Suprapubic skin (tissue), 4 donors: ENCODE measurements at regions not wholly inside any gene's neighbourhood (a gene's known extent, or its start where the extent isn't known, plus 50 kb on each side); places are given as distances from the start of the nearest gene placed in this dataset.

ENCODE experiments used
- POLR2A ChIP-seq, 2 donors: fragments of 450-650 bp; IDR thresholded peaks; one replicate each; pipeline ENCODE4 v1.6.1; 2017; ENCODE audit warnings: antibody characterized with exemption in 2 of 2, mild to moderate bottlenecking in 2 of 2, moderate library complexity in 2 of 2
- POLR2AphosphoS5 ChIP-seq, 3 donors: sonication (generic); formaldehyde crosslinking; IDR thresholded peaks; one replicate each; pipeline ENCODE4 v1.6.1; 2017; ENCODE audit warnings: antibody characterized with exemption in 3 of 3
- TF ChIP-seq, protein P1 (sequence below), 2 donors: fragments of 200-600 bp in 1 of 2; fragments of 450-650 bp in 1 of 2; sonication (generic) in 1 of 2; IDR thresholded peaks; one replicate each; pipeline ENCODE4 v1.5.1; 2016 to 2019; ENCODE audit warnings: antibody characterized with exemption in 2 of 2, mild to moderate bottlenecking in 1 of 2, moderate library complexity in 1 of 2

DNA sequence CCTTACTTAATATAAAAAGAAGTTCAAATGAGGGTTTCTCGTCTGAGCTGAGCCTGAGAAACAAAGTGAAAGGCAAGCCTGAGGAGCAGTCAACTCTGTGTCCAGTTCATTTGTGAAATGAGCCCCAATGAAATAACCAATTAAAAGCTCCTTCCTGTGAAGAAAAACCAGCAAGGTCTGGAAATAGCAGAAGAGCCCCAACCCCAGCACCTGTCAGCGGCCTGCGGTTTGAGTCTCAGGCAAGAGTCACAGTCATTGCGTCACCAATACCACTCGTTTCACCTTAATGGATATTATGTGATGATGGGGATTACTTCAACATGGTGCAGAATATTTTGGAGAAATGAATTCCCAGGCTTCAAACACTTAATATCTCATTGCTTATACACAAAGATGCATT is 211.3 kb upstream of the DPP6 start:
- TF ChIP-seq, protein P1, sequence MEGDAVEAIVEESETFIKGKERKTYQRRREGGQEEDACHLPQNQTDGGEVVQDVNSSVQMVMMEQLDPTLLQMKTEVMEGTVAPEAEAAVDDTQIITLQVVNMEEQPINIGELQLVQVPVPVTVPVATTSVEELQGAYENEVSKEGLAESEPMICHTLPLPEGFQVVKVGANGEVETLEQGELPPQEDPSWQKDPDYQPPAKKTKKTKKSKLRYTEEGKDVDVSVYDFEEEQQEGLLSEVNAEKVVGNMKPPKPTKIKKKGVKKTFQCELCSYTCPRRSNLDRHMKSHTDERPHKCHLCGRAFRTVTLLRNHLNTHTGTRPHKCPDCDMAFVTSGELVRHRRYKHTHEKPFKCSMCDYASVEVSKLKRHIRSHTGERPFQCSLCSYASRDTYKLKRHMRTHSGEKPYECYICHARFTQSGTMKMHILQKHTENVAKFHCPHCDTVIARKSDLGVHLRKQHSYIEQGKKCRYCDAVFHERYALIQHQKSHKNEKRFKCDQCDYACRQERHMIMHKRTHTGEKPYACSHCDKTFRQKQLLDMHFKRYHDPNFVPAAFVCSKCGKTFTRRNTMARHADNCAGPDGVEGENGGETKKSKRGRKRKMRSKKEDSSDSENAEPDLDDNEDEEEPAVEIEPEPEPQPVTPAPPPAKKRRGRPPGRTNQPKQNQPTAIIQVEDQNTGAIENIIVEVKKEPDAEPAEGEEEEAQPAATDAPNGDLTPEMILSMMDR (IDR thresholded peaks at IDR 0.05) = no peak
- TF ChIP-seq POLR2AphosphoS5 (IDR thresholded peaks at IDR 0.05) (no peak), POLR2A (IDR thresholded peaks at IDR 0.05) (no peak)
